Trophoblast cell (in vitro differentiated cells and primary cell): ENCODE measurements at regions not wholly inside any gene's neighbourhood (a gene's known extent, or its start where the extent isn't known, plus 50 kb on each side); places are given as distances from the start of the nearest gene placed in this dataset.
"Not testable (repeated sequence)": the region's sequence is repeated elsewhere in the genome, so short reads cannot be mapped to it uniquely, and the experiment has no call there.

ENCODE experiments used
- DNase-seq, 2 donors: peaks; one replicate each; pipeline ENCODE4 v3.0.0-alpha.2; 2016
- H2AFZ ChIP-seq: 2 replicates; pipeline ENCODE4 v1.6.1; 2013; ENCODE audit warnings: low read length, moderate library complexity, mild to moderate bottlenecking; ENCODE audit not compliant: insufficient read depth, poor library complexity
- H2AK5ac ChIP-seq: 2 replicates; pipeline ENCODE4 v1.6.1; 2013; ENCODE audit warnings: mild to moderate bottlenecking, low read length
- H2BK120ac ChIP-seq: 2 replicates; pipeline ENCODE4 v1.6.1; 2013; ENCODE audit warnings: low read length, mild to moderate bottlenecking, moderate library complexity; ENCODE audit not compliant: insufficient read depth, poor library complexity
- H2BK12ac ChIP-seq: 2 replicates; pipeline ENCODE4 v1.6.1; 2013; ENCODE audit warnings: mild to moderate bottlenecking, low read length, moderate library complexity
- H2BK5ac ChIP-seq: 2 replicates; pipeline ENCODE4 v1.6.1; 2013; ENCODE audit warnings: low read length, low read depth, moderate library complexity, mild to moderate bottlenecking; ENCODE audit not compliant: poor library complexity
- H3K14ac ChIP-seq: 2 replicates; pipeline ENCODE4 v1.6.1; 2013; ENCODE audit warnings: mild to moderate bottlenecking, low read length
- H3K18ac ChIP-seq: 2 replicates; pipeline ENCODE4 v1.6.1; 2013; ENCODE audit warnings: mild to moderate bottlenecking, low read length
- H3K23ac ChIP-seq: 2 replicates; pipeline ENCODE4 v1.6.1; 2013; ENCODE audit warnings: low read length
- H3K27ac ChIP-seq: 2 replicates; pipeline ENCODE4 v1.5.1; 2013; ENCODE audit warnings: low read depth, mild to moderate bottlenecking, inconsistent platforms, low read length, moderate library complexity
- H3K27me3 ChIP-seq: 2 replicates; pipeline ENCODE4 v1.6.1; 2013; ENCODE audit warnings: inconsistent platforms, mild to moderate bottlenecking, low read length, moderate library complexity; ENCODE audit not compliant: insufficient read depth
- H3K36me3 ChIP-seq, 2 experiments: 1 replicate in 1 of 2; 2 replicates in 1 of 2; pipeline ENCODE4 v1.6.1; 2013; ENCODE audit warnings: low read length in 2 of 2, mild to moderate bottlenecking in 2 of 2, moderate library complexity in 1 of 2; ENCODE audit not compliant: insufficient read depth in 2 of 2, control insufficient read depth in 1 of 2
- H3K4ac ChIP-seq: 2 replicates; pipeline ENCODE4 v1.6.1; 2013; ENCODE audit warnings: low read depth, mild to moderate bottlenecking, low read length, moderate library complexity
- H3K4me1 ChIP-seq, 2 experiments: 1 replicate in 1 of 2; 2 replicates in 1 of 2; pipeline ENCODE4 v1.6.1; 2013; ENCODE audit warnings: low read length in 2 of 2, mild to moderate bottlenecking in 2 of 2, moderate library complexity in 1 of 2; ENCODE audit not compliant: insufficient read depth in 2 of 2, control insufficient read depth in 1 of 2
- H3K4me2 ChIP-seq: 2 replicates; pipeline ENCODE4 v1.6.1; 2013; ENCODE audit warnings: inconsistent platforms, mild to moderate bottlenecking, low read length, moderate library complexity
- H3K4me3 ChIP-seq: 2 replicates; pipeline ENCODE4 v1.5.1; 2013; ENCODE audit warnings: mild to moderate bottlenecking, low read depth, low read length, inconsistent platforms
- H3K79me1 ChIP-seq: one replicate; pipeline ENCODE4 v1.6.1; 2013; ENCODE audit warnings: low read length
- H3K79me2 ChIP-seq: 2 replicates; pipeline ENCODE4 v1.6.1; 2013; ENCODE audit warnings: low read length, mild to moderate bottlenecking; ENCODE audit not compliant: control insufficient read depth, insufficient read depth, poor library complexity
- H3K9ac ChIP-seq: 2 replicates; pipeline ENCODE4 v1.6.1; 2013; ENCODE audit warnings: mild to moderate bottlenecking, low read length
- H3K9me3 ChIP-seq: 2 replicates; pipeline ENCODE4 v1.6.1; 2013; ENCODE audit warnings: low read depth, mild to moderate bottlenecking, control low read depth, inconsistent platforms, low read length; ENCODE audit not compliant: insufficient read depth
- H4K12ac ChIP-seq: 2 replicates; pipeline ENCODE4 v1.6.1; 2013; ENCODE audit warnings: low read depth, mild to moderate bottlenecking, low read length, moderate library complexity
- H4K8ac ChIP-seq: 2 replicates; pipeline ENCODE4 v1.6.1; 2013; ENCODE audit warnings: low read depth, mild to moderate bottlenecking, low read length, moderate library complexity
- H4K91ac ChIP-seq: one replicate; pipeline ENCODE4 v1.6.1; 2013; ENCODE audit warnings: low read depth, mild to moderate bottlenecking, low read length, moderate library complexity
- WGBS: extraction: QIAGEN DNeasy Blood & Tissue Kit; methylation state at CpG from one replicate; pipeline ENCODE4 v1.1.7; 2013; ENCODE audit warnings: missing lambda C conversion rate; ENCODE audit not compliant: insufficient read length, insufficient coverage; ENCODE audit errors: extremely low coverage; 5-methylcytosine and 5-hydroxymethylcytosine counted together

DNA sequence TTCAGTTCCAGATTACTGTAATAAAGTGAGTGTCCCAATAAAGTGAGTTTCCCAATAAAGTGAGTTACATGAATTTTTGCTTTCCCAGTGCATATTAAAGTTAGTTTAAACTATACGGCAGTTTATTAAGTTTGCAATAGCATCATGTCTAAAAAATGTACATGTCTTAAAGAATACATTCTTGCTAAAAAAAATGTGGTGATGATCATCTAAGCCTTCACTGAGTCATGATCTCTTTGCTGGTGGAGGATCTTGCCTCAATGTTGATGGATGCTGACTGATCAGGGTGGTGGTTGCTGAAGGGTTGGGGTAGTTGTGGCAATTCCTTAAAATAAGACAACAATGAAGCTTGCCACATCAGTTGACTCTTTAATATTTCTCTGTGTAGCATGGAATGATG is 664.2 kb downstream of the TDRD15 start:
- H2AK5ac ChIP-seq = no peak overlapping the region
- no peak overlapping the region for H4K91ac ChIP-seq
- no peak overlapping the region for H2BK5ac ChIP-seq
- H2BK120ac ChIP-seq = no peak overlapping the region
- H3K4ac ChIP-seq = no peak overlapping the region
- no peak overlapping the region for H2AFZ ChIP-seq
- H3K79me2 ChIP-seq = no peaks in the 10 kb centered on the region
- no peaks in the 10 kb centered on the region for H3K79me1 ChIP-seq
- no peak overlapping the region for H4K12ac ChIP-seq
- no peaks in the 10 kb centered on the region for H3K9me3 ChIP-seq
- peak in 1 of 2 donors; percentile 28 for DNase-seq
- H3K36me3 ChIP-seq = no peaks in the 10 kb centered on the region
- no peak overlapping the region for H3K18ac ChIP-seq
- H3K27me3 ChIP-seq = no peaks in the 10 kb centered on the region
- H3K27ac ChIP-seq = no peak overlapping the region
- no peak overlapping the region for H3K4me2 ChIP-seq
- no peaks in the 10 kb centered on the region for H3K4me1 ChIP-seq
- H3K9ac ChIP-seq = no peak overlapping the region
- H4K8ac ChIP-seq = no peak overlapping the region
- no peak overlapping the region for H3K4me3 ChIP-seq
- no CpG with 5 or more reads among the region's 1 CpG for WGBS
- no peak overlapping the region for H3K14ac ChIP-seq
- H2BK12ac ChIP-seq = no peak overlapping the region
- no peak overlapping the region for H3K23ac ChIP-seq

DNA sequence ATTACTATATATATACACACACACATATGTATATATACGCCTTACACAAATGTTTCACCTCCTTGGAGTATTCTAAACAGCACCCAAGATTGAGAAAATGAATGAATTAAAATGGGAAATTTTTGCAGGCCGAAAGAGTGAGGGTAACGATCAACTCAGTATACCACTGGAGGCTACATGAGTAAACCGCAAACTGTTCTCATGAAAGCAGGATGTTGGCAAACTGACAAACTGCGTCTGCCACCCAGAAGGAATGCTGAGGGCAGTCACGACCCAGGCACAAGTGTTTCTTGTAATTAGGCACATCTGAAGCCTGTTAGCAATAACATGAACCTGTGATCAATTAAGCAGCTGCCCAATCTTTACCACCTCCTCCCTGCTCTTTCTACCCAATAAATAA is 666.5 kb downstream of the TDRD15 start:
- not testable (repeated sequence) for H3K4me2 ChIP-seq, H2BK120ac ChIP-seq, H3K4me3 ChIP-seq, H4K91ac ChIP-seq, H3K36me3 ChIP-seq, H3K4me1 ChIP-seq, H3K27ac ChIP-seq, H3K14ac ChIP-seq, H2AFZ ChIP-seq, DNase-seq, H2BK12ac ChIP-seq, H2BK5ac ChIP-seq, H3K9ac ChIP-seq, H2AK5ac ChIP-seq, H3K23ac ChIP-seq, H3K18ac ChIP-seq, H4K8ac ChIP-seq, H3K27me3 ChIP-seq, H3K9me3 ChIP-seq, H3K4ac ChIP-seq, H3K79me1 ChIP-seq, H3K79me2 ChIP-seq, H4K12ac ChIP-seq
- no CpG with 5 or more reads among the region's 6 CpGs for WGBS

DNA sequence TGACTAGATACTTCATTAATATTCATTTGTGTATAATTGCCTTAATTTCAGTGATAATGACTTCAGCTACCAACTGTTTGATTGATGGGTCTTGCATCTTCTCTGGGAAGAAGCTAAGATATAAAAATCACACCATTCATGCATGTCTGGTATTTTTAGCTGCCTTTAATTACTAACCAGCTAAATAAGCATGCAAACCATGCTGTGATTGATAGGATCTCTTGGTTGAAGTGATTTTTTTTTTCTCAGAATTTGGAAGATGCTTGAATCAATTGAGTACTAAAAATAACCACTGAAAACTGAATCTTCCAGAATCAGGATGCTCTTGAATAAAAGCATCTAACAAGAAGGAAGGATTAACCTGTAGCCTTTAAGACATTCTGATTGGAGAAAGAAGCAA is 668.8 kb downstream of the TDRD15 start:
- H3K4me3 ChIP-seq = no peak overlapping the region
- DNase-seq = no peak
- H4K8ac ChIP-seq = no peak overlapping the region
- H4K12ac ChIP-seq = no peak overlapping the region
- H4K91ac ChIP-seq = no peak overlapping the region
- no peak overlapping the region for H3K14ac ChIP-seq
- no peaks in the 10 kb centered on the region for H3K36me3 ChIP-seq
- no peak overlapping the region for H3K4ac ChIP-seq
- H2BK5ac ChIP-seq = no peak overlapping the region
- no peak overlapping the region for H3K18ac ChIP-seq
- H3K27ac ChIP-seq = no peak overlapping the region
- H3K79me2 ChIP-seq = no peaks in the 10 kb centered on the region
- H3K79me1 ChIP-seq = no peaks in the 10 kb centered on the region
- no peak overlapping the region for H3K23ac ChIP-seq
- no peaks in the 10 kb centered on the region for H3K4me1 ChIP-seq
- no peak overlapping the region for H3K9ac ChIP-seq
- no peak overlapping the region for H3K4me2 ChIP-seq
- no peak overlapping the region for H2AK5ac ChIP-seq
- no peak overlapping the region for H2AFZ ChIP-seq
- H2BK12ac ChIP-seq = no peak overlapping the region
- no peak overlapping the region for H2BK120ac ChIP-seq
- H3K27me3 ChIP-seq = no peaks in the 10 kb centered on the region
- no peaks in the 10 kb centered on the region for H3K9me3 ChIP-seq

DNA sequence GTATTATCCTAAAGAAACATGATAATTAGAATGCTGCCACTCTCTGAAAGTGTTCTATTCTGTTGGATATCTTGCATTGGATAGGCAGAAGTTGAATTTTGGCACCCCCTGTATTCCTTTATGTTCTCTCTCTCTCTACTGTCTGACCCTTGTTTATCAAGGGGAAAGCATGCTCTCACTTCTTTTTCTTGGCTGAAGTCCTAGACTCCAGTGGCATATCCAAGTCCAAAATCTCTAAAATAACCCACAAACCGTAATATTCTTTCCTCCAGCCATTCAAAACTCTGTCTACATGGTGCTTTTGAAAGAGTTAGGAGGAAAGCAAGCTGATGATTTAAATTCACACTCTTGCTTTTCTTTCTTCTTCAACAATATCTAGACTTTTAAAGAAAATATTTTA is 669.7 kb downstream of the TDRD15 start:
- Histone ChIP-seq H3K18ac (no peak overlapping the region), H3K23ac (no peak overlapping the region), H4K8ac (no peak overlapping the region), H3K4me1 (no peaks in the 10 kb centered on the region), H3K4me2 (no peak overlapping the region), H2BK12ac (no peak overlapping the region), H3K9me3 (no peaks in the 10 kb centered on the region), H3K36me3 (no peaks in the 10 kb centered on the region), H3K4me3 (no peak overlapping the region), H2BK5ac (no peak overlapping the region), H3K27ac (no peak overlapping the region), H2AK5ac (no peak overlapping the region), H3K14ac (no peak overlapping the region), H3K79me2 (no peaks in the 10 kb centered on the region), H3K79me1 (no peaks in the 10 kb centered on the region), H2AFZ (no peak overlapping the region), H3K9ac (no peak overlapping the region), H4K91ac (no peak overlapping the region), H2BK120ac (no peak overlapping the region), H4K12ac (no peak overlapping the region), H3K27me3 (no peaks in the 10 kb centered on the region), H3K4ac (no peak overlapping the region)
- WGBS = no CpG with 5 or more reads among the region's 1 CpG
- DNase-seq = no peak

DNA sequence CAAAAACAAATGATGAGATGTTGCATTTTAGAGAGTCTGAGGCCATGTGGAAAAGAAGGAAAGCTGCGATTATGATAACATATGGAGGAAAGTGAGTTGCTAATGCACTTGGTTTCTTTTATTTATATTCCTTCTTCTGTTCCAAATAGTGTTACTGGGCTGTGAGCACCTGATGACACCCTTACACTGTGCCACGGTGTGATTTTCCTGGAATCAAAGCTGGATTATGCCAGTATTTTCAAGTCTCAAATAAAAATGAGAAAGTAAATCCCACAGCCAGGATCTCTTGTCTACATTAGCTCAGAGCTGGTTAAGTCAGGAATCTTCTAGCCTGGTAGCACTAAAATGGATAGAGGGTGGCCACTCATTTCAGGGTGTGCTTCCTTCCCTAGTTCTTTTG is 670.8 kb downstream of the TDRD15 start:
- no peak overlapping the region for H4K8ac ChIP-seq
- no peak overlapping the region for H3K9ac ChIP-seq
- H3K18ac ChIP-seq = no peak overlapping the region
- no peaks in the 10 kb centered on the region for H3K9me3 ChIP-seq
- no peak overlapping the region for H2AFZ ChIP-seq
- WGBS = no CpG with 5 or more reads among the region's 2 CpGs
- no peaks in the 10 kb centered on the region for H3K79me1 ChIP-seq
- H3K4me3 ChIP-seq = no peak overlapping the region
- H3K23ac ChIP-seq = no peak overlapping the region
- H2BK12ac ChIP-seq = no peak overlapping the region
- no peak overlapping the region for H3K27ac ChIP-seq
- H4K12ac ChIP-seq = no peak overlapping the region
- H3K4me2 ChIP-seq = no peak overlapping the region
- H2AK5ac ChIP-seq = no peak overlapping the region
- no peaks in the 10 kb centered on the region for H3K27me3 ChIP-seq
- no peak overlapping the region for H2BK120ac ChIP-seq
- no peaks in the 10 kb centered on the region for H3K36me3 ChIP-seq
- no peaks in the 10 kb centered on the region for H3K4me1 ChIP-seq
- no peak for DNase-seq
- no peak overlapping the region for H4K91ac ChIP-seq
- H3K79me2 ChIP-seq = no peaks in the 10 kb centered on the region
- no peak overlapping the region for H3K14ac ChIP-seq
- no peak overlapping the region for H2BK5ac ChIP-seq
- H3K4ac ChIP-seq = no peak overlapping the region
